Endothelial cell of umbilical vein (primary cell): ENCODE measurements at regions not wholly inside any gene's neighbourhood (a gene's known extent, or its start where the extent isn't known, plus 50 kb on each side); places are given as distances from the start of the nearest gene placed in this dataset.

ENCODE experiments used
- BruUV-seq: library from RNA; stranded (reverse); fragments of 400-500 nt; replicated peaks from 2 replicates; lab custom pipeline; 2021; lab: Mats Ljungman, UMichigan
- CTCF ChIA-PET: fragments of 300-600, 350-600 bp; sonication (Branson Sonifier 250); formaldehyde crosslinking; loops from one replicate; lab custom pipeline; 2021; ENCODE audit warnings: antibody characterized with exemption, inconsistent platforms; lab: Charles Lee
- POLR2A ChIA-PET: fragments of 300-600, 350-600 bp; sonication (Branson Sonifier 250); formaldehyde crosslinking; loops from one replicate; lab custom pipeline; 2021; ENCODE audit warnings: antibody characterized with exemption, inconsistent platforms; lab: Charles Lee
- DNase-seq: peaks from one replicate; pipeline ENCODE4 v3.0.0-alpha.2; 2011; ENCODE audit warnings: low read depth, low spot score
- FAIRE-seq: peaks from 2 replicates; lab custom pipeline; 2011; peaks lifted over from hg19 to GRCh38; lab: Jason Lieb, UNC
- H2AFZ ChIP-seq: 2 replicates; pipeline ENCODE4 v1.6.0; 2012; ENCODE audit warnings: low read depth, low read length, control low read depth, inconsistent platforms
- H3K27ac ChIP-seq: 2 replicates; pipeline ENCODE4 v1.5.1; 2011; ENCODE audit warnings: low read depth, mild to moderate bottlenecking, control low read depth, low read length, moderate library complexity; ENCODE audit not compliant: insufficient read depth
- H3K27me3 ChIP-seq, 2 experiments: 2 replicates each; pipeline versions ENCODE4 v1.6.0 to v1.6.1; 2011; ENCODE audit warnings: low read length in 2 of 2, mixed read lengths in 1 of 2; ENCODE audit not compliant: control insufficient read depth in 2 of 2, insufficient read depth in 2 of 2
- H3K36me3 ChIP-seq, 2 experiments: 2 replicates in 1 of 2; 3 replicates in 1 of 2; pipeline ENCODE4 v1.5.1; 2011; ENCODE audit warnings: low read length in 2 of 2, mild to moderate bottlenecking in 1 of 2, moderate library complexity in 1 of 2; ENCODE audit not compliant: control insufficient read depth in 2 of 2, insufficient read depth in 2 of 2; ENCODE audit errors: extremely low read depth in 1 of 2
- H3K4me1 ChIP-seq: 3 replicates; pipeline ENCODE4 v1.5.1; 2011; ENCODE audit warnings: mild to moderate bottlenecking, low read length; ENCODE audit not compliant: control insufficient read depth, insufficient read depth; ENCODE audit errors: extremely low read depth
- H3K4me2 ChIP-seq: 2 replicates; pipeline ENCODE4 v1.6.1; 2011; ENCODE audit warnings: low read length, control low read depth, mixed read lengths; ENCODE audit not compliant: insufficient read depth
- H3K4me3 ChIP-seq, 3 experiments: fragments of 200-600 bp in 1 of 3; sonication (generic), shearing (Covaris generic) in 1 of 3; replicated peaks in 1 of 3; 2 replicates each; pipeline ENCODE4 v1.5.1; 2011 to 2016; ENCODE audit warnings: control low read depth in 3 of 3, low read length in 3 of 3, mild to moderate bottlenecking in 2 of 3, inconsistent platforms in 1 of 3, low read depth in 1 of 3, moderate library complexity in 1 of 3; ENCODE audit not compliant: insufficient read depth in 1 of 3
- H3K79me2 ChIP-seq: 2 replicates; pipeline ENCODE4 v1.6.0; 2012; ENCODE audit warnings: low read length, inconsistent platforms; ENCODE audit not compliant: control insufficient read depth, insufficient read depth
- H3K9ac ChIP-seq: replicated peaks from 2 replicates; pipeline ENCODE3; 2011; ENCODE audit warnings: low read length, control low read depth; ENCODE audit not compliant: insufficient read depth; ENCODE audit errors: extremely low read depth
- H3K9me1 ChIP-seq: replicated peaks from 3 replicates; pipeline ENCODE4 v1.6.0; 2011; ENCODE audit warnings: mild to moderate bottlenecking, low read length; ENCODE audit not compliant: control insufficient read depth, insufficient read depth; ENCODE audit errors: extremely low read depth
- H3K9me3 ChIP-seq: replicated peaks from 2 replicates; pipeline ENCODE4 v1.5.1; 2012; ENCODE audit warnings: low read length, inconsistent platforms; ENCODE audit not compliant: control insufficient read depth, insufficient read depth
- H4K20me1 ChIP-seq: replicated peaks from 2 replicates; pipeline ENCODE3; 2011; ENCODE audit warnings: mild to moderate bottlenecking, low read length; ENCODE audit not compliant: control insufficient read depth, insufficient read depth; ENCODE audit errors: extremely low read depth
- CTCF ChIP-seq, 2 donors: IDR thresholded peaks; 1 replicate in 1 of 2; 2 replicates in 1 of 2; pipeline ENCODE4 v1.5.1; 2011; ENCODE audit warnings: low read length in 2 of 2, mild to moderate bottlenecking in 2 of 2, moderate library complexity in 2 of 2, control low read depth in 1 of 2, inconsistent platforms in 1 of 2, low read depth in 1 of 2; ENCODE audit not compliant: insufficient read depth in 1 of 2; ENCODE audit errors: extremely low read depth in 1 of 2
- EZH2 ChIP-seq: IDR thresholded peaks from 2 replicates; pipeline ENCODE4 v1.6.1; 2012; ENCODE audit warnings: borderline replicate concordance, low read depth, mild to moderate bottlenecking, moderate library complexity, low read length, inconsistent platforms; ENCODE audit not compliant: severe bottlenecking
- FOS ChIP-seq: IDR thresholded peaks from 2 replicates; pipeline ENCODE4 v1.6.1; 2011; ENCODE audit warnings: mild to moderate bottlenecking, low read length, moderate library complexity, borderline replicate concordance; ENCODE audit not compliant: insufficient read depth
- GATA2 ChIP-seq: IDR thresholded peaks from 2 replicates; pipeline ENCODE4 v1.7.0; 2011; ENCODE audit warnings: low read depth, mild to moderate bottlenecking, moderate library complexity, mixed read lengths, low read length; ENCODE audit not compliant: insufficient read length, insufficient read depth
- JUN ChIP-seq: IDR thresholded peaks from 2 replicates; pipeline ENCODE4 v1.6.1; 2011; ENCODE audit warnings: borderline replicate concordance, low read depth; ENCODE audit not compliant: insufficient read length, insufficient read depth
- MAX ChIP-seq: IDR thresholded peaks from 2 replicates; pipeline ENCODE4 v1.6.1; 2011; ENCODE audit not compliant: insufficient read depth, insufficient read length
- MYC ChIP-seq: IDR thresholded peaks from one replicate; pipeline ENCODE4 v1.6.1; 2011; ENCODE audit warnings: mild to moderate bottlenecking, low read depth, low read length
- POLR2A ChIP-seq: IDR thresholded peaks from 2 replicates; pipeline ENCODE4 v1.6.1; 2012; ENCODE audit warnings: low read depth, mild to moderate bottlenecking, control low read depth, low read length
- POLR2AphosphoS5 ChIP-seq: IDR thresholded peaks from 2 replicates; pipeline ENCODE4 v1.6.1; 2012; ENCODE audit warnings: low read depth, mild to moderate bottlenecking, control low read depth, low read length, moderate library complexity; ENCODE audit not compliant: insufficient read depth
- dilution Hi-C: fragments of 300-500 bp; cut with MboI; formaldehyde crosslinking; loops from one replicate; pipeline ENCODE4 v1.15.0; 2019; ENCODE audit warnings: low sequenced_read_pairs; ENCODE audit not compliant: extremely low pct_ligation_motif_present
- intact Hi-C: fragments of 100-400 bp; cut with micrococcal nuclease; formaldehyde crosslinking; loops from one replicate; pipeline ENCODE4 v1.10.0; 2022

GRCh38 chr2:220946552-220946951 lies 625.6 kb downstream of the EPHA4 start:
- Histone ChIP-seq H3K27ac (no peak overlapping the region), H4K20me1 (no peaks in the 10 kb centered on the region), H3K27me3 (no peaks in the 10 kb centered on the region), H3K9me3 (no peaks in the 10 kb centered on the region), H3K79me2 (no peaks in the 10 kb centered on the region), H3K4me1 (no peaks in the 10 kb centered on the region), H3K9ac (no peak overlapping the region), H3K4me2 (no peak overlapping the region), H2AFZ (no peak overlapping the region), H3K36me3 (no peaks in the 10 kb centered on the region), H3K4me3 (no peak overlapping the region), H3K9me1 (no peaks in the 10 kb centered on the region)
- no peak for DNase-seq
- POLR2A ChIA-PET: no interaction called here
- no TSS peak for BruUV-seq
- TF ChIP-seq GATA2: no peak
- no peak for TF ChIP-seq CTCF (IDR thresholded peaks at IDR 0.05; ENCODE audit: extremely low read depth in 1 of 2, insufficient read depth in 1 of 2, low read depth in 1 of 2, low read length in 2 of 2)
- no peak for TF ChIP-seq EZH2
- no peak for TF ChIP-seq MAX
- no peak for TF ChIP-seq POLR2AphosphoS5
- no peak for TF ChIP-seq FOS
- no peak for TF ChIP-seq MYC
- TF ChIP-seq JUN: no peak
- TF ChIP-seq POLR2A: no peak
- dilution Hi-C loops (no loop called here), intact Hi-C loops (no loop called here)
- CTCF ChIA-PET: no interaction called here
- no peak for FAIRE-seq
